ENCODE measurements at regions not wholly inside any gene's neighbourhood (a gene's known extent, or its start where the extent isn't known, plus 50 kb on each side); places are given as distances from the start of the nearest gene placed in this dataset.

- no peaks in the 10 kb centered on the region for H3K36me3 Mint-ChIP-seq (ENCODE audit: low read depth)
- H3K27ac Mint-ChIP-seq = no peak overlapping the region
- H3K4me3 Mint-ChIP-seq = no peak overlapping the region
These were observed 286.1 kb upstream of the POU3F2 start for GRCh38 chr6:98548301-98548700.

GRCh38 chr6:98560418-98560817 is 274.0 kb upstream of the POU3F2 start:
- no peaks in the 10 kb centered on the region for H3K27me3 Mint-ChIP-seq
- no peak overlapping the region for H3K4me3 Mint-ChIP-seq
- H3K4me1 Mint-ChIP-seq (ENCODE audit: low read depth) = no peaks in the 10 kb centered on the region
- no peaks in the 10 kb centered on the region for H3K9me3 Mint-ChIP-seq
- no peak overlapping the region for H3K27ac Mint-ChIP-seq
- no peaks in the 10 kb centered on the region for H3K36me3 Mint-ChIP-seq (ENCODE audit: low read depth)
- intact Hi-C loops (cut with micrococcal nuclease) = no loop called here

More at GRCh38 chr6:98548301-98548700, 286.1 kb upstream of the POU3F2 start:
- Mint-ChIP-seq H3K9me3 (no peaks in the 10 kb centered on the region), H3K27me3 (no peaks in the 10 kb centered on the region), H3K4me1 (ENCODE audit: low read depth) (no peaks in the 10 kb centered on the region)
- intact Hi-C loops (cut with micrococcal nuclease) = no loop called here

GRCh38 chr6:98560841-98561240 is 273.5 kb upstream of the POU3F2 start:
- no peak overlapping the region for H3K4me3 Mint-ChIP-seq
- H3K27ac Mint-ChIP-seq = no peak overlapping the region
- H3K36me3 Mint-ChIP-seq (ENCODE audit: low read depth) = no peaks in the 10 kb centered on the region
- intact Hi-C loops (cut with micrococcal nuclease) = no loop called here
- no peaks in the 10 kb centered on the region for H3K4me1 Mint-ChIP-seq (ENCODE audit: low read depth)
- no peaks in the 10 kb centered on the region for H3K27me3 Mint-ChIP-seq
- no peaks in the 10 kb centered on the region for H3K9me3 Mint-ChIP-seq

- Mint-ChIP-seq H3K9me3 (no peaks in the 10 kb centered on the region), H3K27me3 (no peaks in the 10 kb centered on the region), H3K36me3 (ENCODE audit: low read depth) (no peaks in the 10 kb centered on the region), H3K27ac (no peak overlapping the region), H3K4me1 (ENCODE audit: low read depth) (no peaks in the 10 kb centered on the region), H3K4me3 (no peak overlapping the region)
- intact Hi-C loops (cut with micrococcal nuclease) = no loop called here
These were observed 268.2 kb upstream of the POU3F2 start for GRCh38 chr6:98566126-98566525.

- H3K36me3 Mint-ChIP-seq (ENCODE audit: low read depth) = no peaks in the 10 kb centered on the region
- no peaks in the 10 kb centered on the region for H3K9me3 Mint-ChIP-seq
- no peak overlapping the region for H3K27ac Mint-ChIP-seq
- no peaks in the 10 kb centered on the region for H3K27me3 Mint-ChIP-seq
- no peak overlapping the region for H3K4me3 Mint-ChIP-seq
- no peaks in the 10 kb centered on the region for H3K4me1 Mint-ChIP-seq (ENCODE audit: low read depth)
- intact Hi-C loops (cut with micrococcal nuclease) = no loop called here
These were observed 261.8 kb upstream of the POU3F2 start for GRCh38 chr6:98572579-98572978.

GRCh38 chr6:98574984-98575383 is 259.4 kb upstream of the POU3F2 start:
- no peaks in the 10 kb centered on the region for H3K4me1 Mint-ChIP-seq (ENCODE audit: low read depth)
- no peak overlapping the region for H3K27ac Mint-ChIP-seq
- H3K4me3 Mint-ChIP-seq = no peak overlapping the region
- H3K27me3 Mint-ChIP-seq = no peaks in the 10 kb centered on the region
- no peaks in the 10 kb centered on the region for H3K9me3 Mint-ChIP-seq
- no peaks in the 10 kb centered on the region for H3K36me3 Mint-ChIP-seq (ENCODE audit: low read depth)
- intact Hi-C loops (cut with micrococcal nuclease) = no loop called here

- Mint-ChIP-seq H3K27me3 (no peaks in the 10 kb centered on the region), H3K9me3 (no peaks in the 10 kb centered on the region), H3K4me1 (ENCODE audit: low read depth) (no peaks in the 10 kb centered on the region), H3K36me3 (ENCODE audit: low read depth) (no peaks in the 10 kb centered on the region), H3K27ac (no peak overlapping the region), H3K4me3 (no peak overlapping the region)
- intact Hi-C loops (cut with micrococcal nuclease) = no loop called here
These were observed 257.6 kb upstream of the POU3F2 start for GRCh38 chr6:98576791-98577190.

GRCh38 chr6:98578016-98578415 is 256.4 kb upstream of the POU3F2 start:
- Mint-ChIP-seq H3K27me3 (no peaks in the 10 kb centered on the region), H3K9me3 (no peaks in the 10 kb centered on the region), H3K36me3 (ENCODE audit: low read depth) (no peaks in the 10 kb centered on the region), H3K27ac (no peak overlapping the region), H3K4me1 (ENCODE audit: low read depth) (no peaks in the 10 kb centered on the region), H3K4me3 (no peak overlapping the region)
- intact Hi-C loops (cut with micrococcal nuclease) = no loop called here

- H3K9me3 Mint-ChIP-seq = no peaks in the 10 kb centered on the region
- no peaks in the 10 kb centered on the region for H3K4me1 Mint-ChIP-seq (ENCODE audit: low read depth)
- intact Hi-C loops (cut with micrococcal nuclease) = no loop called here
- no peak overlapping the region for H3K27ac Mint-ChIP-seq
- H3K4me3 Mint-ChIP-seq = no peak overlapping the region
- no peaks in the 10 kb centered on the region for H3K27me3 Mint-ChIP-seq
- no peaks in the 10 kb centered on the region for H3K36me3 Mint-ChIP-seq (ENCODE audit: low read depth)
These were observed 255.3 kb upstream of the POU3F2 start for GRCh38 chr6:98579079-98579478.

GRCh38 chr6:98579941-98580340 is 254.4 kb upstream of the POU3F2 start:
- intact Hi-C loops (cut with micrococcal nuclease) = no loop called here
- H3K9me3 Mint-ChIP-seq = no peaks in the 10 kb centered on the region
- no peak overlapping the region for H3K4me3 Mint-ChIP-seq
- H3K27me3 Mint-ChIP-seq = no peaks in the 10 kb centered on the region
- no peak overlapping the region for H3K27ac Mint-ChIP-seq
- H3K36me3 Mint-ChIP-seq (ENCODE audit: low read depth) = no peaks in the 10 kb centered on the region
- no peaks in the 10 kb centered on the region for H3K4me1 Mint-ChIP-seq (ENCODE audit: low read depth)

- no peaks in the 10 kb centered on the region for H3K27me3 Mint-ChIP-seq
- no peak overlapping the region for H3K4me3 Mint-ChIP-seq
- no peaks in the 10 kb centered on the region for H3K4me1 Mint-ChIP-seq (ENCODE audit: low read depth)
- intact Hi-C loops (cut with micrococcal nuclease) = no loop called here
- H3K27ac Mint-ChIP-seq = no peak overlapping the region
- no peaks in the 10 kb centered on the region for H3K36me3 Mint-ChIP-seq (ENCODE audit: low read depth)
- no peaks in the 10 kb centered on the region for H3K9me3 Mint-ChIP-seq
These were observed 252.7 kb upstream of the POU3F2 start for GRCh38 chr6:98581705-98582104.

GRCh38 chr6:98583506-98583905 is 250.9 kb upstream of the POU3F2 start:
- Mint-ChIP-seq H3K27ac (no peak overlapping the region), H3K27me3 (no peaks in the 10 kb centered on the region), H3K4me3 (no peak overlapping the region), H3K4me1 (ENCODE audit: low read depth) (no peaks in the 10 kb centered on the region), H3K9me3 (no peaks in the 10 kb centered on the region), H3K36me3 (ENCODE audit: low read depth) (no peaks in the 10 kb centered on the region)
- intact Hi-C loops (cut with micrococcal nuclease) = no loop called here

GRCh38 chr6:98586163-98586562 is 248.2 kb upstream of the POU3F2 start:
- intact Hi-C loops (cut with micrococcal nuclease) = no loop called here
- no peaks in the 10 kb centered on the region for H3K27me3 Mint-ChIP-seq
- H3K27ac Mint-ChIP-seq = no peak overlapping the region
- no peaks in the 10 kb centered on the region for H3K9me3 Mint-ChIP-seq
- no peak overlapping the region for H3K4me3 Mint-ChIP-seq
- H3K4me1 Mint-ChIP-seq (ENCODE audit: low read depth) = no peaks in the 10 kb centered on the region
- no peaks in the 10 kb centered on the region for H3K36me3 Mint-ChIP-seq (ENCODE audit: low read depth)

GRCh38 chr6:98587555-98587954 is 246.8 kb upstream of the POU3F2 start:
- H3K4me3 Mint-ChIP-seq = no peak overlapping the region
- no peaks in the 10 kb centered on the region for H3K4me1 Mint-ChIP-seq (ENCODE audit: low read depth)
- no peaks in the 10 kb centered on the region for H3K9me3 Mint-ChIP-seq
- intact Hi-C loops (cut with micrococcal nuclease) = no loop called here
- no peaks in the 10 kb centered on the region for H3K27me3 Mint-ChIP-seq
- H3K36me3 Mint-ChIP-seq (ENCODE audit: low read depth) = no peaks in the 10 kb centered on the region
- no peak overlapping the region for H3K27ac Mint-ChIP-seq

GRCh38 chr6:98589536-98589935 is 244.8 kb upstream of the POU3F2 start:
- intact Hi-C loops (cut with micrococcal nuclease) = no loop called here
- Mint-ChIP-seq H3K27me3 (no peaks in the 10 kb centered on the region), H3K9me3 (no peaks in the 10 kb centered on the region), H3K4me3 (no peak overlapping the region), H3K27ac (no peak overlapping the region), H3K36me3 (ENCODE audit: low read depth) (no peaks in the 10 kb centered on the region), H3K4me1 (ENCODE audit: low read depth) (no peaks in the 10 kb centered on the region)
